Neural progenitor cell (in vitro differentiated cells): ENCODE measurements at regions not wholly inside any gene's neighbourhood (a gene's known extent, or its start where the extent isn't known, plus 50 kb on each side); places are given as distances from the start of the nearest gene placed in this dataset.

Source experiments
- EZH2 ChIP-seq: fragments of 200-600 bp; sonication (generic); IDR thresholded peaks from 2 replicates; pipeline ENCODE4 v1.6.1; 2017; ENCODE audit warnings: antibody characterized with exemption, mild to moderate bottlenecking, moderate library complexity
- EZH2phosphoT487 ChIP-seq: fragments of 200-600 bp; sonication (generic); IDR thresholded peaks from 2 replicates; pipeline ENCODE4 v1.6.1; 2017; ENCODE audit warnings: antibody characterized with exemption
- TF ChIP-seq, protein P1 (sequence below): fragments of 200-600 bp; sonication (generic); IDR thresholded peaks from 2 replicates; pipeline ENCODE4 v1.5.1; 2017; ENCODE audit warnings: antibody characterized with exemption, mild to moderate bottlenecking

DNA sequence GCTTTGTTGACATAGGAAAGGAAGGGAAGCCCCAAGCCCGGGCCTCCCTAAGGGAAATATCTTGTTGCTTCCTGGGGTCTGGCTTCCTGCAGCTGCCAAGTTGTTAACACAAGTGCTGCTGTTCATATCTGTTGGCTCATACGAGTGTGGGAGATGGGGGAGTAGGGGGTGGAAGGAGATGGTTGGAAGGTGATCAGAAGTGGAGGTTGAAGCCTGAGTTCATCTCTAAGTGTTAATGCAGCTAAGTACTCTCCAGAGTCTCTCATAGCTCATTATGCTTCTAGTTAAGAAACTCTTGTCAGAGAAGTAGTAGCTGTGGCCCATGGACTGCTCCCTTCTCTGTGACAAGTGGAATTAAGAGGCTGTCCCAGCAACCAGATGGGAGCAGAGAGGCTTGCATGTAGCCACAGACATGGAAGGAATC, 319.2 kb upstream of the SPAG17 start:
- TF ChIP-seq, protein P1, sequence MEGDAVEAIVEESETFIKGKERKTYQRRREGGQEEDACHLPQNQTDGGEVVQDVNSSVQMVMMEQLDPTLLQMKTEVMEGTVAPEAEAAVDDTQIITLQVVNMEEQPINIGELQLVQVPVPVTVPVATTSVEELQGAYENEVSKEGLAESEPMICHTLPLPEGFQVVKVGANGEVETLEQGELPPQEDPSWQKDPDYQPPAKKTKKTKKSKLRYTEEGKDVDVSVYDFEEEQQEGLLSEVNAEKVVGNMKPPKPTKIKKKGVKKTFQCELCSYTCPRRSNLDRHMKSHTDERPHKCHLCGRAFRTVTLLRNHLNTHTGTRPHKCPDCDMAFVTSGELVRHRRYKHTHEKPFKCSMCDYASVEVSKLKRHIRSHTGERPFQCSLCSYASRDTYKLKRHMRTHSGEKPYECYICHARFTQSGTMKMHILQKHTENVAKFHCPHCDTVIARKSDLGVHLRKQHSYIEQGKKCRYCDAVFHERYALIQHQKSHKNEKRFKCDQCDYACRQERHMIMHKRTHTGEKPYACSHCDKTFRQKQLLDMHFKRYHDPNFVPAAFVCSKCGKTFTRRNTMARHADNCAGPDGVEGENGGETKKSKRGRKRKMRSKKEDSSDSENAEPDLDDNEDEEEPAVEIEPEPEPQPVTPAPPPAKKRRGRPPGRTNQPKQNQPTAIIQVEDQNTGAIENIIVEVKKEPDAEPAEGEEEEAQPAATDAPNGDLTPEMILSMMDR = no peak
- no peak for TF ChIP-seq EZH2
- no peak for TF ChIP-seq EZH2phosphoT487
